Loucy (cell line): ENCODE measurements at regions not wholly inside any gene's neighbourhood (a gene's known extent, or its start where the extent isn't known, plus 50 kb on each side); places are given as distances from the start of the nearest gene placed in this dataset.

Experiments
- H2AFZ ChIP-seq: fragments of 200-600 bp; sonication (generic); 2 replicates; pipeline ENCODE4 v1.6.0; 2016; ENCODE audit warnings: antibody characterized with exemption, mild to moderate bottlenecking, low read length, moderate library complexity
- H3F3A ChIP-seq: fragments of 200-600 bp; 2 replicates; pipeline ENCODE4 v1.6.0; 2016; ENCODE audit warnings: antibody characterized with exemption, low read depth, mild to moderate bottlenecking
- H3K27me3 ChIP-seq: fragments of 200-600 bp; sonication (generic); 2 replicates; pipeline ENCODE4 v1.6.1; 2014; ENCODE audit warnings: low read length, mild to moderate bottlenecking; ENCODE audit not compliant: insufficient read depth, poor library complexity, severe bottlenecking
- H3K36me3 ChIP-seq: fragments of 200-600 bp; sonication (generic); 2 replicates; pipeline ENCODE4 v1.6.1; 2016; ENCODE audit warnings: low read length; ENCODE audit not compliant: insufficient read depth
- H3K4me1 ChIP-seq: fragments of 200-600 bp; sonication (generic); 2 replicates; pipeline ENCODE4 v1.5.1; 2014; ENCODE audit warnings: low read length, mild to moderate bottlenecking; ENCODE audit not compliant: insufficient read depth, poor library complexity, severe bottlenecking
- H3K4me2 ChIP-seq: fragments of 200-600 bp; sonication (generic); 2 replicates; pipeline ENCODE4 v1.6.0; 2014; ENCODE audit warnings: antibody characterized with exemption, low read length, low read depth, mild to moderate bottlenecking; ENCODE audit not compliant: poor library complexity, severe bottlenecking
- H3K4me3 ChIP-seq: fragments of 200-600 bp; sonication (generic); 2 replicates; pipeline ENCODE4 v1.5.1; 2014; ENCODE audit warnings: low read length, mild to moderate bottlenecking, mixed read lengths; ENCODE audit not compliant: poor library complexity, severe bottlenecking
- H3K79me2 ChIP-seq: fragments of 200-600 bp; sonication (generic); 2 replicates; pipeline ENCODE4 v1.6.1; 2014; ENCODE audit warnings: low read length; ENCODE audit not compliant: insufficient read depth
- H3K9ac ChIP-seq: fragments of 200-600 bp; sonication (generic); 2 replicates; pipeline ENCODE4 v1.6.0; 2014; ENCODE audit warnings: mild to moderate bottlenecking, low read depth, low read length, moderate library complexity; ENCODE audit not compliant: poor library complexity, severe bottlenecking
- H3K9me2 ChIP-seq: fragments of 200-600 bp; sonication (generic); replicated peaks from 2 replicates; pipeline ENCODE4 v1.6.1; 2016; ENCODE audit warnings: low read depth, low read length, mixed read lengths
- H3K9me3 ChIP-seq: fragments of 200-600 bp; sonication (generic); 2 replicates; pipeline ENCODE4 v1.6.1; 2014; ENCODE audit warnings: mild to moderate bottlenecking, antibody characterized with exemption, low read length, low read depth; ENCODE audit not compliant: insufficient read depth
- H4K20me1 ChIP-seq: fragments of 200-600 bp; sonication (generic); 2 replicates; pipeline ENCODE4 v1.6.0; 2014; ENCODE audit warnings: antibody characterized with exemption, low read length, mild to moderate bottlenecking; ENCODE audit not compliant: insufficient read depth, poor library complexity, severe bottlenecking
- EZH2phosphoT487 ChIP-seq: fragments of 200-600 bp; IDR thresholded peaks from 2 replicates; pipeline ENCODE4 v1.6.1; 2018; ENCODE audit warnings: antibody characterized with exemption, mild to moderate bottlenecking, moderate library complexity, borderline replicate concordance
- TF ChIP-seq, protein P1 (sequence below): fragments of 200-600 bp; sonication (generic); conservative IDR thresholded peaks from 2 replicates; pipeline ENCODE4 v1.5.1; 2014; ENCODE audit warnings: mild to moderate bottlenecking, antibody characterized with exemption, low read length

DNA sequence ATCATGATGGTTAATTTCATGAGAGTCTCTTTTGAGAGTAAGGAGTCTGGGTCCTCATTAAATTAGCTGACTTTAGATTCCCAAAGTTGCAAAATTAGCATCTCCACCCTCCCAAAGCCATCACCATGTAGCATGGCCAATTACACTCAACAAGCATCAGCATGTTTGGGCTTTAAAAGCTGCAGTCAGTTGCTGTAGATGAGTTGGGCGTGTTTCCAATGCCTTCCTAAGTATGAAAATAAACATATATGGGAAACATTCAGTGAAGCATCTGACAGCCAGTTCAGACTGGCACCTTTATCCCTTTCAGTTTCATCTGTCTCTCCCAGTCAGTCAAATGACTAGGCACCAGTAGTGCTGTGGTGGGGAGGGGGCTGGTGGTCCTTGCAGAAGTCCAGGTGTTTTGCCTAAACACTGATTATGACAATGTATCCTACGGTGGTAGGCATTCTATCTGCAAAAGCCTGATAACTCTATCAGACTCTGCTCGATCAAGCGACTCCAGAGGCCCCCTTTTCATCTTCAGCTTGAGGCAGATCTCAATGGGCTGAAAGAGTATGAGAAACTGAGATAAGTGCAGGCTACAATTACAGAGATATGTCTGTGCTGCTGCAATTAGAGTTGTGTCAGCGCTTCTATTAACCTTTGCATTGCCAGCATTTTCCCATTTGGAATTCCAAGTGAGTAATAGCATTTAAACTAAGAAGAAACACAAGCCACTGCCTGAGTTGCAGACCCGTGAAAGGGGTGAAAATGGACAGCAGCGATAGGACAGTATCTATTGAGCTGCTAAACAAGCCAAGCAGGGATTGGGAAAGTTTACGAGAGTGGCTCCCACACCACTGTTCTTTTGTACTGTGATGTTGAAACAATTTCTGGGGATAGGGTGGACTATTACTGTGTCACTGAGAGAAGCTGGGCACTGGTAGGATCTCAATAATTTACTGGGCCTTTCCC is 67.3 kb upstream of the SPOPL start:
- no peaks in the 10 kb centered on the region for H3K9me3 ChIP-seq
- no peaks in the 10 kb centered on the region for H3K9me2 ChIP-seq
- H3K9ac ChIP-seq = no peak overlapping the region
- no peaks in the 10 kb centered on the region for H3K79me2 ChIP-seq
- H4K20me1 ChIP-seq = no peaks in the 10 kb centered on the region
- H3K4me3 ChIP-seq = no peak overlapping the region
- H3K4me2 ChIP-seq = no peak overlapping the region
- H3K27me3 ChIP-seq = no peaks in the 10 kb centered on the region
- no peaks in the 10 kb centered on the region for H3K36me3 ChIP-seq
- TF ChIP-seq EZH2phosphoT487 = no peak
- TF ChIP-seq, protein P1, sequence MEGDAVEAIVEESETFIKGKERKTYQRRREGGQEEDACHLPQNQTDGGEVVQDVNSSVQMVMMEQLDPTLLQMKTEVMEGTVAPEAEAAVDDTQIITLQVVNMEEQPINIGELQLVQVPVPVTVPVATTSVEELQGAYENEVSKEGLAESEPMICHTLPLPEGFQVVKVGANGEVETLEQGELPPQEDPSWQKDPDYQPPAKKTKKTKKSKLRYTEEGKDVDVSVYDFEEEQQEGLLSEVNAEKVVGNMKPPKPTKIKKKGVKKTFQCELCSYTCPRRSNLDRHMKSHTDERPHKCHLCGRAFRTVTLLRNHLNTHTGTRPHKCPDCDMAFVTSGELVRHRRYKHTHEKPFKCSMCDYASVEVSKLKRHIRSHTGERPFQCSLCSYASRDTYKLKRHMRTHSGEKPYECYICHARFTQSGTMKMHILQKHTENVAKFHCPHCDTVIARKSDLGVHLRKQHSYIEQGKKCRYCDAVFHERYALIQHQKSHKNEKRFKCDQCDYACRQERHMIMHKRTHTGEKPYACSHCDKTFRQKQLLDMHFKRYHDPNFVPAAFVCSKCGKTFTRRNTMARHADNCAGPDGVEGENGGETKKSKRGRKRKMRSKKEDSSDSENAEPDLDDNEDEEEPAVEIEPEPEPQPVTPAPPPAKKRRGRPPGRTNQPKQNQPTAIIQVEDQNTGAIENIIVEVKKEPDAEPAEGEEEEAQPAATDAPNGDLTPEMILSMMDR = no peak
- H3F3A ChIP-seq = no peaks in the 10 kb centered on the region
- H3K4me1 ChIP-seq = no peaks in the 10 kb centered on the region
- no peak overlapping the region for H2AFZ ChIP-seq

DNA sequence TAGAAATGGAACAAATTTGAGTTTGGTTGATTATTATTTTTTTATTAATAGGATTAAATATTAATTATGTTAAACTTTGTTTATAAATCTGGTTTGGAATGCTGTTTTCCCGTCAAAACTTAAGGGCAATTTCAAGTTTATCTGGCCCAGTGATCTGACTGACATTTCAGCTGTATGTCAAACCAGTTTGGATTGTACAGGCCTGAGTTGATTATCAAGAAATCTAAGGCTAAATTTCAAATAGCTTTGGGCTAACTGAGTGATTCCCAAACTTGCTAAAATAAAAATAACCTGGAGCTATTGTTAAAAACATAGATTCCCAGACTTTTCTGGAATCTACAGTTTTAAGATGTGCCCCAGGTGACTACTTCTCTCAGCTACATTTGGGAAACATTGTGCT is 65.9 kb upstream of the SPOPL start:
- H3K36me3 ChIP-seq = no peaks in the 10 kb centered on the region
- H3K9me2 ChIP-seq = no peaks in the 10 kb centered on the region
- no peak overlapping the region for H2AFZ ChIP-seq
- H3K4me1 ChIP-seq = no peaks in the 10 kb centered on the region
- no peak overlapping the region for H3K4me2 ChIP-seq
- H3K9me3 ChIP-seq = no peaks in the 10 kb centered on the region
- H4K20me1 ChIP-seq = no peaks in the 10 kb centered on the region
- no peaks in the 10 kb centered on the region for H3K79me2 ChIP-seq
- no peak overlapping the region for H3K9ac ChIP-seq
- TF ChIP-seq EZH2phosphoT487 = no peak
- TF ChIP-seq, protein P1 = no peak
- no peaks in the 10 kb centered on the region for H3K27me3 ChIP-seq
- H3F3A ChIP-seq = no peaks in the 10 kb centered on the region
- no peak overlapping the region for H3K4me3 ChIP-seq

DNA sequence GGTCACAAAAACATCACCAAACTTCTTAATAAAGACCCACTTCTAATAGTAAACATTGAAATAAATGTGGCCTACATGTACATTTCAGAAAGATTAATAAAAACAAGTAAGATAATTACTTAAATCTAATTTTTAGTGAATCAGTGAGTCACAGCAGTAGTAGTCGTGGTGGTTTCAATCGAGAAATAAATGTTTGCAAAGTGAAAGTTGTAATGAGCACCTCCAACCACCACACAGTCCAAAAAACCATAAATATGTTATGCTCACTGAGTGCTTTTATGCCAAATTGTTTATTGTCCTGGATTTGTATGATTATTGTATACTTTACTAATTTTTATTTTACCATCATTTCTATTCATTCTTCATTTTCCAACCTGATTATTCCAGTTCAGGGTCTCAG is 61.8 kb upstream of the SPOPL start:
- Histone ChIP-seq H3K4me2 (no peak overlapping the region), H2AFZ (no peak overlapping the region), H4K20me1 (no peaks in the 10 kb centered on the region), H3F3A (no peaks in the 10 kb centered on the region), H3K4me3 (no peak overlapping the region), H3K4me1 (no peaks in the 10 kb centered on the region), H3K27me3 (no peaks in the 10 kb centered on the region), H3K9me2 (no peaks in the 10 kb centered on the region), H3K9me3 (no peaks in the 10 kb centered on the region), H3K36me3 (no peaks in the 10 kb centered on the region), H3K9ac (no peak overlapping the region), H3K79me2 (no peaks in the 10 kb centered on the region)
- no peak for TF ChIP-seq EZH2phosphoT487
- TF ChIP-seq, protein P1 = no peak
